GM08714 (cell line): ENCODE measurements at regions not wholly inside any gene's neighbourhood (a gene's known extent, or its start where the extent isn't known, plus 50 kb on each side); places are given as distances from the start of the nearest gene placed in this dataset.
"Not testable (repeated sequence)": the region's sequence is repeated elsewhere in the genome, so short reads cannot be mapped to it uniquely, and the experiment has no call there.

ENCODE experiments used
- H3K4me3 ChIP-seq: fragments of 200-500 bp; sonication (Bioruptor generic); 2 replicates; pipeline ENCODE4 v1.5.1; 2014; ENCODE audit warnings: mild to moderate bottlenecking, low read length, inconsistent platforms
- ZNF274 ChIP-seq: IDR thresholded peaks from 2 replicates; pipeline ENCODE4 v1.6.1; 2012; ENCODE audit warnings: mild to moderate bottlenecking, low read depth, low read length

- no peak for TF ChIP-seq ZNF274
- H3K4me3 ChIP-seq: no peak overlapping the region
Observed at GRCh38 chr6:11961923-11962322, 50.2 kb upstream of the HIVEP1 start.

- no peak overlapping the region for H3K4me3 ChIP-seq
- TF ChIP-seq ZNF274: no peak
Observed at GRCh38 chr6:11960909-11961779, 51.0 kb upstream of the HIVEP1 start.

GRCh38 chr6:11956781-11957180 lies 55.3 kb upstream of the HIVEP1 start:
- H3K4me3 ChIP-seq: no peak overlapping the region
- no peak for TF ChIP-seq ZNF274

GRCh38 chr6:11953641-11954040 lies 58.5 kb upstream of the HIVEP1 start:
- TF ChIP-seq ZNF274: no peak
- no peak overlapping the region for H3K4me3 ChIP-seq

- no peak overlapping the region for H3K4me3 ChIP-seq
- no peak for TF ChIP-seq ZNF274
Observed at GRCh38 chr6:11952316-11952715, 59.8 kb upstream of the HIVEP1 start.

GRCh38 chr6:11951868-11952267 lies 60.2 kb upstream of the HIVEP1 start:
- H3K4me3 ChIP-seq: no peak overlapping the region
- TF ChIP-seq ZNF274: no peak

GRCh38 chr6:11950109-11950508 lies 62.0 kb upstream of the HIVEP1 start:
- no peak for TF ChIP-seq ZNF274
- no peak overlapping the region for H3K4me3 ChIP-seq

GRCh38 chr6:11947575-11947974 lies 64.5 kb upstream of the HIVEP1 start:
- TF ChIP-seq ZNF274: no peak
- no peak overlapping the region for H3K4me3 ChIP-seq

GRCh38 chr6:11947063-11947462 lies 65.0 kb upstream of the HIVEP1 start:
- no peak overlapping the region for H3K4me3 ChIP-seq
- no peak for TF ChIP-seq ZNF274

GRCh38 chr6:11944111-11944510 lies 68.0 kb upstream of the HIVEP1 start:
- no peak overlapping the region for H3K4me3 ChIP-seq
- TF ChIP-seq ZNF274: no peak

GRCh38 chr6:11943060-11943459 lies 69.1 kb upstream of the HIVEP1 start:
- H3K4me3 ChIP-seq: no peak overlapping the region
- no peak for TF ChIP-seq ZNF274

- H3K4me3 ChIP-seq: no peak overlapping the region
- TF ChIP-seq ZNF274: no peak
Observed at GRCh38 chr6:11942185-11942864, 69.8 kb upstream of the HIVEP1 start.

GRCh38 chr6:11940532-11941166 lies 71.5 kb upstream of the HIVEP1 start:
- not testable (repeated sequence) for H3K4me3 ChIP-seq

- no peak for TF ChIP-seq ZNF274
- no peak overlapping the region for H3K4me3 ChIP-seq
Observed at GRCh38 chr6:11938285-11938890, 73.7 kb upstream of the HIVEP1 start.
